Chondrocyte (in vitro differentiated cells): ENCODE measurements at regions not wholly inside any gene's neighbourhood (a gene's known extent, or its start where the extent isn't known, plus 50 kb on each side); places are given as distances from the start of the nearest gene placed in this dataset.
A peak's percentile ranks its signal among the peaks of the same experiment; 100 is the strongest.
"Not testable (repeated sequence)": the region's sequence is repeated elsewhere in the genome, so short reads cannot be mapped to it uniquely, and the experiment has no call there.

ENCODE experiments used
- DNase-seq: peaks from one replicate; pipeline ENCODE4 v3.0.0; 2021; ENCODE audit warnings: mixed read lengths, low spot score
- H3K27ac Mint-ChIP-seq: one replicate; pipeline ENCODE4 v1.8.0; 2021; ENCODE audit warnings: mild to moderate bottlenecking, moderate library complexity, mixed read lengths; ENCODE audit not compliant: unreplicated experiment
- H3K27me3 Mint-ChIP-seq: 2 replicates; pipeline ENCODE4 v1.8.0; 2021; ENCODE audit warnings: low read depth, mixed read lengths
- H3K36me3 Mint-ChIP-seq: 2 replicates; pipeline ENCODE4 v1.8.0; 2021; ENCODE audit warnings: low read depth, mixed read lengths
- H3K4me1 Mint-ChIP-seq: 2 replicates; pipeline ENCODE4 v1.8.0; 2021; ENCODE audit warnings: low read depth, mild to moderate bottlenecking, mixed read lengths
- H3K4me3 Mint-ChIP-seq: one replicate; pipeline ENCODE4 v1.8.0; 2021; ENCODE audit warnings: mild to moderate bottlenecking, moderate library complexity, mixed read lengths; ENCODE audit not compliant: unreplicated experiment
- H3K9me3 Mint-ChIP-seq: 2 replicates; pipeline ENCODE4 v1.8.0; 2021; ENCODE audit warnings: low read depth, mixed read lengths
- TF ChIP-seq, protein P1 (sequence below): fragments of 200-600 bp; sonication (generic); IDR thresholded peaks from 2 replicates; pipeline ENCODE4 v1.5.0; 2021; ENCODE audit warnings: antibody characterized with exemption, mild to moderate bottlenecking, moderate library complexity

DNA sequence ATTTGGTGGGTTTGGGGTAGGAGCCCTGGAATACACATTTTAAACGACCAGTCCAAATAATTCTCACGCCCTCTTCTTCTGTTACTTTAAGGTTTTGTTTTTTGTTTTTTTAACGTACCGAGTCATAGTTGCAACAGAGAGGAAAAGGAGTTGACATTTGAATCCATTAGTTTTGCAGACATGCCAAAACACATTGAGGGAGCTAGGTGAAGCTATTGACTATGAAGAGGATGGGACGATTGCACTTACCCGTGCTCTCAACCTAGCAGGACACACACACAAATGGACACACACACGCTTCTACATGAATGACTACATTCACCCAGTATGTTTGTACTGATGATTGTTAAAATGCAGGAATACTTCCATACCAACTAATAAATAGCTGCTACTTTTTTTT is 54.3 kb upstream of the CIT start:
- Mint-ChIP-seq H3K27ac (no peak overlapping the region), H3K27me3 (peaks cover 5% of the 10 kb centered on the region), H3K4me3 (no peak overlapping the region), H3K4me1 (no peaks in the 10 kb centered on the region), H3K36me3 (no peaks in the 10 kb centered on the region), H3K9me3 (no peaks in the 10 kb centered on the region)
- no peak for DNase-seq
- TF ChIP-seq, protein P1, sequence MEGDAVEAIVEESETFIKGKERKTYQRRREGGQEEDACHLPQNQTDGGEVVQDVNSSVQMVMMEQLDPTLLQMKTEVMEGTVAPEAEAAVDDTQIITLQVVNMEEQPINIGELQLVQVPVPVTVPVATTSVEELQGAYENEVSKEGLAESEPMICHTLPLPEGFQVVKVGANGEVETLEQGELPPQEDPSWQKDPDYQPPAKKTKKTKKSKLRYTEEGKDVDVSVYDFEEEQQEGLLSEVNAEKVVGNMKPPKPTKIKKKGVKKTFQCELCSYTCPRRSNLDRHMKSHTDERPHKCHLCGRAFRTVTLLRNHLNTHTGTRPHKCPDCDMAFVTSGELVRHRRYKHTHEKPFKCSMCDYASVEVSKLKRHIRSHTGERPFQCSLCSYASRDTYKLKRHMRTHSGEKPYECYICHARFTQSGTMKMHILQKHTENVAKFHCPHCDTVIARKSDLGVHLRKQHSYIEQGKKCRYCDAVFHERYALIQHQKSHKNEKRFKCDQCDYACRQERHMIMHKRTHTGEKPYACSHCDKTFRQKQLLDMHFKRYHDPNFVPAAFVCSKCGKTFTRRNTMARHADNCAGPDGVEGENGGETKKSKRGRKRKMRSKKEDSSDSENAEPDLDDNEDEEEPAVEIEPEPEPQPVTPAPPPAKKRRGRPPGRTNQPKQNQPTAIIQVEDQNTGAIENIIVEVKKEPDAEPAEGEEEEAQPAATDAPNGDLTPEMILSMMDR = no peak

DNA sequence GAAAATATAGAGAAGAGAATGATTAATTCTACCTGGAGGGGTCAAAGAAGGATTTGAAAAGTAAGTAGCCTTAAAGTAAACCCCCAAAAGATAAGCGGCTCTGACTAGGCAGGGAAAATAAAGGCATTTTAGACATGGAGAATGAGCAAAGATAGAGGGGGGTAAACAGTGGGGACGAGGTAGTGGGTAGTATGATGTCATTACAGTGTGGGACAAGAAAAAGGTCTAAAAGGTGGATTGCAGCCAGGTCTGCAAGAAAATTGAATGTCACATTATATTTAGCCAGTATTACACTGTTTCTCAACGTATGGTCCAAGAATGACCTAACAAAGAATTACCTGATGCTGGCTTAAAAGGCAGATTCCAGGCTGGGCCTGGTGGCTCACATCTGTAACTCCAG is 55.8 kb upstream of the CIT start:
- no peak for DNase-seq
- peaks cover 5% of the 10 kb centered on the region for H3K27me3 Mint-ChIP-seq
- H3K4me1 Mint-ChIP-seq = no peaks in the 10 kb centered on the region
- no peaks in the 10 kb centered on the region for H3K9me3 Mint-ChIP-seq
- H3K4me3 Mint-ChIP-seq = no peak overlapping the region
- H3K27ac Mint-ChIP-seq = no peak overlapping the region
- H3K36me3 Mint-ChIP-seq = no peaks in the 10 kb centered on the region
- TF ChIP-seq, protein P1 = no peak

DNA sequence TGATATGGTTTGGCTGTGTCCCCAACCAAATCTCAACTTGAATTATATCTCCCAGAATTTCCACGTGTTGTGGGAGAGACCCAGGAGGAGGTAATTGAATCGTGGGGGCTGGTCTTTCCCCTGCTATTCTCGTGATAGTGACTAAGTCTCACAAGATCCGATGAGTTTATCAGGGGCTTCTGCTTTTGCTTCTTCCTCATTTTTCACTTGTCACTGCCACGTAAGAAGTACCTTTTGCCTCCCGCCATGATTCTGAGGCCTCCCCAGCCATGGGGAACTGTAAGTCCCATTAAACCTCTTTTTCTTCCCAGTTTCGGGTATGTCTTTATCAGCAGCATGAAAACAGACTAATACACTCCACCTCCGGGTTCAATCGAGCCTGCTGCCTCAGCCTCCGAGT is 54.3 kb upstream of the BICDL1 start:
- H3K36me3 Mint-ChIP-seq, H3K4me3 Mint-ChIP-seq, H3K4me1 Mint-ChIP-seq, H3K27ac Mint-ChIP-seq, H3K9me3 Mint-ChIP-seq, H3K27me3 Mint-ChIP-seq, DNase-seq: not testable (repeated sequence)

DNA sequence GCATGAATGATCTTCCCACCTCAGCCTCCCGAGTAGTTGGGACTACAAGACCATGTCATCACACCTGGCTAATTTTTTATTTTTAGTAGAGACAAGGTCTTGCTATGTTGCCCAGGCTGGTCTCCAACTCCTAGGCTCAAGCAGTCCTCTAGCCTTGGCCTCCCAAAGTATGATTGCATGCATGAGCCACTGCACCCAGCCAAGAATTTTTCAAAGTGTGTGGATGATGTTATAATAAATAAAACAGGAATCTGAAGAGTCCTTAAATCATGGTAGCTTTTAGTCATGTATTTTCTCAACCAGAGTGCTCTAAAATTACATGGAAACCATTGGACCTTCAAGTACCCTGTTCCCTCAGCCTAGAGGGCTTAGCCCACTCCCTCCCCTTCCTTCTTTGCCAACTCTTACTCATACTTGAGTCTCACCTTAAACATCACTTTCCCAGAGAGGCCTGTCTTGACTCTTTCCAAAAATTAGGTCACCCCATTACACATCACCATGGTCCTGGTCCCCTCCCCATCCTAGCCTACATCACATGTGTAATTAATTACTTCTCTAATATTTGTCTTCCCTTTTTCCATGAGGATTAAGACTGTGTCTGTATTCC is 52.2 kb upstream of the BICDL1 start:
- H3K36me3 Mint-ChIP-seq = no peaks in the 10 kb centered on the region
- H3K9me3 Mint-ChIP-seq = no peaks in the 10 kb centered on the region
- no peak overlapping the region for H3K27ac Mint-ChIP-seq
- no peak overlapping the region for H3K4me3 Mint-ChIP-seq
- H3K27me3 Mint-ChIP-seq = peaks cover 5% of the 10 kb centered on the region
- TF ChIP-seq, protein P1 = no peak
- no peak for DNase-seq
- H3K4me1 Mint-ChIP-seq = no peaks in the 10 kb centered on the region

DNA sequence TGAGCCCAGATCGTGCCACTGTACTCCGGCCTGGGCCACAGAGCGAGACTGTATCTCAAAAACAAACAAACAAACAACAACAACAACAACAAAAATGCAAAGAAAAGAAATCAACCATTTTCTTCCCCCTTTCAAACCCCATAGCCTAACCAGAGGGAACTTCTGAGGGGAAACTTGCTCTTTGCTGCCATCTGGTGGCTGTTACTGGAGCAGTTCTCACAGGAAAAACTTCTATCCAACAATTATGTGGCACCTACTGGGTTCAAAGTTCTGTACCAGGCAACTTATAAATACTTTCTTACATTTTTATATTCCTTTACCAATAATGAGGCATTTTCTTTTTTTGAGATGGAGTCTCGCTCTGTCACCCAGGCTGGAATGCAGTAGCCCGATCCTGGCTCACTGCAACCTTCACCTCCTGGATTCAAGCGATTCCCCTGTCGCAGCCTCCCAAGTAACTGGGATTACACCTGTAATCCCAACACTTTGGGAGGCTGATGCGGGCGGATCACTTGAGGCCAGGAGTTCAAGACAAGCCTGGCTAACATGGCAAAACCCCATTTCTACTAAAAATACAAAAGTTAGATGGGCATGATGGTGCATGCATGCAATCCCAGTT is 50.9 kb upstream of the BICDL1 start:
- DNase-seq = no peak
- Mint-ChIP-seq H3K4me3 (no peak overlapping the region), H3K9me3 (no peaks in the 10 kb centered on the region), H3K27me3 (peaks cover 4% of the 10 kb centered on the region), H3K27ac (no peak overlapping the region), H3K4me1 (no peaks in the 10 kb centered on the region), H3K36me3 (no peaks in the 10 kb centered on the region)
- TF ChIP-seq, protein P1 = peak; percentile 89
